HepG2 (cell line): ENCODE measurements at regions not wholly inside any gene's neighbourhood (a gene's known extent, or its start where the extent isn't known, plus 50 kb on each side); places are given as distances from the start of the nearest gene placed in this dataset.

Experiments
- ATAC-seq: fragments of 200-7000 bp; cut with Tn5 transposase; 3 replicates; pipeline ENCODE4 v1.9.1; 2020; ENCODE audit warnings: mild to moderate bottlenecking, moderate library complexity
- BruUV-seq: library from RNA; stranded (reverse); fragments of 400-500 nt; replicated peaks from 2 replicates; lab custom pipeline; 2021; lab: Mats Ljungman, UMichigan
- CTCF ChIA-PET: fragments of 300-600 bp; formaldehyde crosslinking; extraction: SDS; loops from one replicate; lab custom pipeline; 2021; ENCODE audit warnings: low total read pairs, inconsistent platforms, low intra/inter-chr PET ratio; lab: Yijun Ruan, JAX
- POLR2A ChIA-PET: fragments of 350-600 bp; sonication (Branson Sonifier 250); formaldehyde crosslinking; loops from one replicate; lab custom pipeline; 2020; ENCODE audit warnings: antibody characterized with exemption, inconsistent platforms; lab: Yijun Ruan, JAX
- DNase-seq: peaks from one replicate; pipeline ENCODE4 v3.0.0-alpha.2; 2015; ENCODE audit warnings: low spot score
- FAIRE-seq: peaks from 3 replicates; lab custom pipeline; 2011; peaks lifted over from hg19 to GRCh38; lab: Jason Lieb, UNC
- H2AFZ ChIP-seq: one replicate; pipeline ENCODE4 v1.6.1; 2011; ENCODE audit warnings: low read length, inconsistent platforms
- H3K27ac ChIP-seq: fragments of 300-600 bp; 3 replicates; pipeline ENCODE4 v1.8.0; 2011; ENCODE audit warnings: mixed run types, mild to moderate bottlenecking, mixed read lengths, low read length, inconsistent platforms; ENCODE audit not compliant: insufficient read depth; ENCODE audit errors: extremely low read length
- H3K27me3 ChIP-seq, 2 experiments: fragments of 200-600 bp in 1 of 2; 2 replicates in 1 of 2; 3 replicates in 1 of 2; pipeline versions ENCODE4 v1.6.0 to v1.8.0; 2011; ENCODE audit warnings: low read length in 2 of 2, mild to moderate bottlenecking in 2 of 2, moderate library complexity in 2 of 2, inconsistent platforms in 1 of 2; ENCODE audit not compliant: insufficient read depth in 2 of 2, control insufficient read depth in 1 of 2
- H3K36me3 ChIP-seq, 2 experiments: fragments of 200-600 bp in 1 of 2; replicated peaks in 1 of 2; 2 replicates in 1 of 2; 3 replicates in 1 of 2; pipeline versions ENCODE4 v1.5.1 to v1.8.0; 2011; ENCODE audit warnings: low read length in 2 of 2, inconsistent platforms in 1 of 2; ENCODE audit not compliant: insufficient read depth in 2 of 2, control insufficient read depth in 1 of 2
- H3K4me1 ChIP-seq: 2 replicates; pipeline ENCODE4 v1.5.1; 2012; ENCODE audit warnings: low read length, inconsistent platforms; ENCODE audit not compliant: insufficient read depth
- H3K4me2 ChIP-seq: 2 replicates; pipeline ENCODE4 v1.6.0; 2011; ENCODE audit warnings: low read depth, low read length, inconsistent platforms
- H3K4me3 ChIP-seq, 3 experiments: fragments of 200-600 bp in 1 of 3; sonication (generic), shearing (Covaris generic) in 1 of 3; replicated peaks in 1 of 3; 2 replicates each; pipeline ENCODE4 v1.5.1; 2011 to 2016; ENCODE audit warnings: low read length in 3 of 3, inconsistent platforms in 2 of 3, low read depth in 2 of 3, mild to moderate bottlenecking in 2 of 3, control low read depth in 1 of 3, mixed read lengths in 1 of 3; ENCODE audit not compliant: insufficient read depth in 1 of 3
- H3K79me2 ChIP-seq: one replicate; pipeline ENCODE4 v1.6.1; 2011; ENCODE audit warnings: low read length, inconsistent platforms; ENCODE audit not compliant: insufficient read depth
- H3K9ac ChIP-seq: 2 replicates; pipeline ENCODE4 v1.6.0; 2011; ENCODE audit warnings: mild to moderate bottlenecking, low read depth, low read length, inconsistent platforms; ENCODE audit not compliant: insufficient read depth
- H3K9me3 ChIP-seq: 2 replicates; pipeline ENCODE4 v1.5.1; 2012; ENCODE audit warnings: mild to moderate bottlenecking, low read length
- H4K20me1 ChIP-seq: 2 replicates; pipeline ENCODE4 v1.6.0; 2011; ENCODE audit warnings: inconsistent platforms, mild to moderate bottlenecking, low read length, moderate library complexity; ENCODE audit not compliant: insufficient read depth
- FOXP1 ChIP-seq, 2 experiments: fragments of 450-650 bp in 1 of 2; IDR thresholded peaks; 2 replicates each; pipeline ENCODE4 v1.6.1; 2017 to 2018; ENCODE audit warnings: antibody characterized with exemption in 1 of 2
- GPN1 ChIP-seq: sonication (generic); formaldehyde crosslinking; IDR thresholded peaks from 2 replicates; pipeline ENCODE4 v1.5.1; 2020; ENCODE audit warnings: missing genetic modification reagents, borderline replicate concordance
- HOXA5 ChIP-seq: sonication (generic); formaldehyde crosslinking; IDR thresholded peaks from 2 replicates; pipeline ENCODE4 v1.4.0; 2020; ENCODE audit warnings: missing genetic modification reagents
- KLF13 ChIP-seq: sonication (generic); formaldehyde crosslinking; IDR thresholded peaks from 2 replicates; pipeline ENCODE4 v1.4.0; 2020; ENCODE audit warnings: mild to moderate bottlenecking, missing genetic modification reagents
- KLF9 ChIP-seq: IDR thresholded peaks from 2 replicates; pipeline ENCODE4 v1.6.1; 2016; ENCODE audit warnings: low read depth
- NFRKB ChIP-seq: fragments of 450-650 bp; IDR thresholded peaks from 2 replicates; pipeline ENCODE4 v1.6.1; 2017
- SMYD3 ChIP-seq: sonication (generic); formaldehyde crosslinking; IDR thresholded peaks from 2 replicates; pipeline ENCODE4 v1.8.1; 2023; ENCODE audit warnings: mild to moderate bottlenecking, missing genetic modification reagents
- SNAI1 ChIP-seq: sonication (generic); formaldehyde crosslinking; IDR thresholded peaks from 2 replicates; pipeline ENCODE4 v1.5.0; 2020; ENCODE audit warnings: mild to moderate bottlenecking, missing genetic modification reagents, borderline replicate concordance
- SRSF9 ChIP-seq: fragments of 200-400 bp; formaldehyde crosslinking; IDR thresholded peaks from 2 replicates; pipeline ENCODE4 v1.6.1; 2018; ENCODE audit warnings: borderline replicate concordance, mild to moderate bottlenecking, low read depth, low read length; ENCODE audit not compliant: insufficient read depth, poor library complexity, severe bottlenecking
- ZNF382 ChIP-seq: sonication (generic); formaldehyde crosslinking; IDR thresholded peaks from 2 replicates; pipeline ENCODE4 v1.5.0; 2020; ENCODE audit warnings: missing genetic modification reagents, mild to moderate bottlenecking, borderline replicate concordance
- ZNF431 ChIP-seq: sonication (generic); formaldehyde crosslinking; IDR thresholded peaks from 2 replicates; pipeline ENCODE4 v1.9.0; 2022; ENCODE audit warnings: missing genetic modification reagents, low read depth, mild to moderate bottlenecking, borderline replicate concordance
- ZNF547 ChIP-seq: sonication (generic); formaldehyde crosslinking; IDR thresholded peaks from 2 replicates; pipeline ENCODE4 v1.5.1; 2020; ENCODE audit warnings: mild to moderate bottlenecking, missing genetic modification reagents
- ZNF552 ChIP-seq: sonication (generic); formaldehyde crosslinking; IDR thresholded peaks from 2 replicates; pipeline ENCODE4 v1.9.0; 2022; ENCODE audit warnings: missing genetic modification reagents, mild to moderate bottlenecking, borderline replicate concordance
- ZNF570 ChIP-seq: sonication (generic); formaldehyde crosslinking; IDR thresholded peaks from 2 replicates; pipeline ENCODE4 v1.4.0; 2020; ENCODE audit warnings: mild to moderate bottlenecking, missing genetic modification reagents, borderline replicate concordance
- ZNF577 ChIP-seq: sonication (generic); formaldehyde crosslinking; IDR thresholded peaks from 2 replicates; pipeline ENCODE4 v1.4.0; 2020; ENCODE audit warnings: mild to moderate bottlenecking, low read depth, missing genetic modification reagents, borderline replicate concordance
- WGBS: methylation state at CpG from one replicate; pipeline ENCODE4 v1.1.6; 2017; ENCODE audit warnings: low lambda C conversion rate; 5-methylcytosine and 5-hydroxymethylcytosine counted together
- in situ Hi-C: cut with HindIII; loops from 2 replicates; pipeline ENCODE4 v1.10.0; 2017; ENCODE audit warnings: low pct_unique_long_range_greater_than_20kb; ENCODE audit not compliant: extremely low pct_ligation_motif_present
- intact Hi-C: fragments of 100-400 bp; cut with micrococcal nuclease; formaldehyde crosslinking; loops from one replicate; pipeline ENCODE4 v1.10.0; 2022; ENCODE audit not compliant: unreplicated experiment
- TF ChIP-seq, protein P1 (sequence below): IDR thresholded peaks from 2 replicates; pipeline ENCODE4 v1.6.1; 2016; ENCODE audit warnings: low read depth, control low read depth
- TF ChIP-seq, protein P2 (sequence below): sonication (generic); formaldehyde crosslinking; IDR thresholded peaks from 2 replicates; pipeline ENCODE4 v1.9.0; 2021; ENCODE audit warnings: missing genetic modification reagents, borderline replicate concordance

DNA sequence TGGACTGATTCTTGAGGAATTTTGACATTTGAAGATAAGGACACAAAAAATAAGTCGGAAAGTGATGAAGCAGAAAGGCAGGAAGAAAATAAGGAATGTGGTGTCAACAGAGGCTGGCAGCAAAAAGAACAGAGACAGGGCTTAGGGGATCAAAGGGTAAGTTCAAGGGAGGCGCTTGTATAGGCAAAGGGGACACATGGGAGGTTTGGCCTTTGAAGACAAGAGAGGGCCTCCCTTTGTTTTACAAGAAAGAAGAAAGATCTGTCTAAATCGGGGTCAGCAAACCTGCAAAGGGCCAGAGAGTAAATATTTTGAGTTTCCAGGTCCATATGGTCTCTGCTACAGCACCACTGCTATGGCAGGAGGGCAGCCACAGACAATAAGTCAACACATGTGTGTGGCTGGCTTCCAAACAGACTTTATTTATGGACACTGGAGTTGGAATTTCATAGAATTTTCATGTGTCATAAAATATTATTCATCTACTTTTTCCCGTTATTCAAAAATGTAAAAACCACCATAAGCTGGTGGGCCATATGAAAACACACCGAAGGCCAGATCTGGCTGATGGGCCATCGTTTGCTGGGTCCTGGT lies 112.0 kb upstream of the FBXL7 start (continued):
- no peak for TF ChIP-seq SRSF9
- TF ChIP-seq ZNF382, result no peak

DNA sequence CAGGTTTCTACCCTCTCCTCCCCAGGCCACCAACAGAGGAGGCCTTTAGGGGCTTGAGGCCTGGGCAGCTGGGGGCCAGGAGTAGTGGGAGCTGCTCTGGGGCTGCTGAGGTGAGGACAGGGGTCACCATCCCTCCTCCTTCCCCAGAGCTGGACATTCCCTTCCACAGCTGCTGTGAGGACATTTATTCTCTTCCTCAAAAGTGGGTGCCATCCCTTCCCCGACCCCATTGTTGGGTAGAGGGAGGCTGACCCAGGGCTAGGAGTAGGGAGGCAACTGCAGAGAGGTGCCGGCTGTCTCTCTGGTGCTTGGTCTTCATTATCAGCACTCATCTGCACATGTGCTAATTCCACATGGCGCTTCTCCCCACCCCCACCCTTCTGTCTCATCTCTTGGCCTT lies 113.9 kb upstream of the FBXL7 start:
- H3K4me3 ChIP-seq, result no peak overlapping the region
- BruUV-seq, result no TSS peak
- ATAC-seq (no peak), DNase-seq (no peak), FAIRE-seq (no peak)
- CTCF ChIA-PET, result no interaction called here
- WGBS, result 40% methylated on average over 2 of the region's 3 CpGs
- no peak overlapping the region for H3K27ac ChIP-seq
- H3K4me2 ChIP-seq, result no peak overlapping the region
- no peaks in the 10 kb centered on the region for H3K9me3 ChIP-seq
- H3K27me3 ChIP-seq, result no peaks in the 10 kb centered on the region
- in situ Hi-C loops (no loop called here), intact Hi-C loops (loop anchor here (10.0 kb wide), 1 partner anchor 609 kb away; no protein-coding TSS in a partner anchor)
- TF ChIP-seq ZNF552 (CRISPR knock-in tag) (no peak), GPN1 (CRISPR knock-in tag) (no peak), KLF9 (CRISPR knock-in tag) (no peak), ZNF570 (CRISPR knock-in tag) (no peak), ZNF431 (CRISPR knock-in tag) (no peak), HOXA5 (CRISPR knock-in tag) (no peak), KLF13 (no peak), ZNF547 (CRISPR knock-in tag) (no peak), ZNF577 (no peak), SNAI1 (CRISPR knock-in tag) (no peak), SMYD3 (CRISPR knock-in tag) (no peak), NFRKB (no peak), FOXP1 (IDR thresholded peaks at IDR 0.05) (no peak), FOXP1 (CRISPR knock-in tag; IDR thresholded peaks at IDR 0.05) (no peak)
- TF ChIP-seq, protein P1, sequence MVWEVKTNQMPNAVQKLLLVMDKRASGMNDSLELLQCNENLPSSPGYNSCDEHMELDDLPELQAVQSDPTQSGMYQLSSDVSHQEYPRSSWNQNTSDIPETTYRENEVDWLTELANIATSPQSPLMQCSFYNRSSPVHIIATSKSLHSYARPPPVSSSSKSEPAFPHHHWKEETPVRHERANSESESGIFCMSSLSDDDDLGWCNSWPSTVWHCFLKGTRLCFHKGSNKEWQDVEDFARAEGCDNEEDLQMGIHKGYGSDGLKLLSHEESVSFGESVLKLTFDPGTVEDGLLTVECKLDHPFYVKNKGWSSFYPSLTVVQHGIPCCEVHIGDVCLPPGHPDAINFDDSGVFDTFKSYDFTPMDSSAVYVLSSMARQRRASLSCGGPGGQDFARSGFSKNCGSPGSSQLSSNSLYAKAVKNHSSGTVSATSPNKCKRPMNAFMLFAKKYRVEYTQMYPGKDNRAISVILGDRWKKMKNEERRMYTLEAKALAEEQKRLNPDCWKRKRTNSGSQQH (CRISPR knock-in tag), result no peak
- TF ChIP-seq, protein P2, sequence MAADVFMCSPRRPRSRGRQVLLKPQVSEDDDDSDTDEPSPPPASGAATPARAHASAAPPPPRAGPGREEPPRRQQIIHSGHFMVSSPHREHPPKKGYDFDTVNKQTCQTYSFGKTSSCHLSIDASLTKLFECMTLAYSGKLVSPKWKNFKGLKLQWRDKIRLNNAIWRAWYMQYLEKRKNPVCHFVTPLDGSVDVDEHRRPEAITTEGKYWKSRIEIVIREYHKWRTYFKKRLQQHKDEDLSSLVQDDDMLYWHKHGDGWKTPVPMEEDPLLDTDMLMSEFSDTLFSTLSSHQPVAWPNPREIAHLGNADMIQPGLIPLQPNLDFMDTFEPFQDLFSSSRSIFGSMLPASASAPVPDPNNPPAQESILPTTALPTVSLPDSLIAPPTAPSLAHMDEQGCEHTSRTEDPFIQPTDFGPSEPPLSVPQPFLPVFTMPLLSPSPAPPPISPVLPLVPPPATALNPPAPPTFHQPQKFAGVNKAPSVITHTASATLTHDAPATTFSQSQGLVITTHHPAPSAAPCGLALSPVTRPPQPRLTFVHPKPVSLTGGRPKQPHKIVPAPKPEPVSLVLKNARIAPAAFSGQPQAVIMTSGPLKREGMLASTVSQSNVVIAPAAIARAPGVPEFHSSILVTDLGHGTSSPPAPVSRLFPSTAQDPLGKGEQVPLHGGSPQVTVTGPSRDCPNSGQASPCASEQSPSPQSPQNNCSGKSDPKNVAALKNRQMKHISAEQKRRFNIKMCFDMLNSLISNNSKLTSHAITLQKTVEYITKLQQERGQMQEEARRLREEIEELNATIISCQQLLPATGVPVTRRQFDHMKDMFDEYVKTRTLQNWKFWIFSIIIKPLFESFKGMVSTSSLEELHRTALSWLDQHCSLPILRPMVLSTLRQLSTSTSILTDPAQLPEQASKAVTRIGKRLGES (CRISPR knock-in tag), result no peak
- H3K4me1 ChIP-seq, result peaks cover 17% of the 10 kb centered on the region; the same call in 1 of the 2 replicates
- POLR2A ChIA-PET, result no interaction called here
- H3K79me2 ChIP-seq, result no peaks in the 10 kb centered on the region
- H3K9ac ChIP-seq, result no peak overlapping the region
- no peaks in the 10 kb centered on the region for H3K36me3 ChIP-seq
- H4K20me1 ChIP-seq, result no peaks in the 10 kb centered on the region
- H2AFZ ChIP-seq, result no peak overlapping the region
